ENCODE measurements at regions not wholly inside any gene's neighbourhood (a gene's known extent, or its start where the extent isn't known, plus 50 kb on each side); places are given as distances from the start of the nearest gene placed in this dataset.
A peak's percentile ranks its signal among the peaks of the same experiment; 100 is the strongest.
"Not testable (repeated sequence)": the region's sequence is repeated elsewhere in the genome, so short reads cannot be mapped to it uniquely, and the experiment has no call there.

GRCh38 chr5:18292146-18292545 lies 657.9 kb downstream of the TAF11L14 start:
- Histone ChIP-seq H3K9me2 (replicated peaks; ENCODE audit: insufficient read depth) (no peaks in the 10 kb centered on the region), H3K4me3 (no peak overlapping the region), H3K79me2 (no peaks in the 10 kb centered on the region), H3K9me3 (ENCODE audit: low read depth) (no peaks in the 10 kb centered on the region), H2AFZ (no peak overlapping the region), H3K4me1 (ENCODE audit: insufficient read depth) (no peaks in the 10 kb centered on the region), H3K4me2 (no peak overlapping the region), H3K27ac (no peak overlapping the region), H4K20me1 (ENCODE audit: insufficient read depth, poor library complexity, severe bottlenecking) (no peaks in the 10 kb centered on the region), H3K36me3 (replicated peaks; ENCODE audit: insufficient read depth, low read depth) (no peaks in the 10 kb centered on the region), H3K27me3 (no peaks in the 10 kb centered on the region)
- TF ChIP-seq EZH2phosphoT487 (IDR thresholded peaks at IDR 0.05; ENCODE audit: low read depth, severe bottlenecking, unreplicated experiment) (no peak), EZH2 (IDR thresholded peaks at IDR 0.05; ENCODE audit: borderline replicate concordance) (no peak), CTCF (IDR thresholded peaks at IDR 0.05; ENCODE audit: poor library complexity) (no peak)
- DNase-seq (ENCODE audit: low spot score): no peak
- WGBS (ENCODE audit: low lambda C conversion rate, missing lambda C conversion rate): 94% methylated on average over 3 of the region's 3 CpGs

- H2AFZ ChIP-seq; H3K36me3 ChIP-seq (replicated peaks; ENCODE audit: insufficient read depth, low read depth); H3K4me3 ChIP-seq; DNase-seq (ENCODE audit: low spot score); H3K79me2 ChIP-seq; H3K27me3 ChIP-seq; H4K20me1 ChIP-seq (ENCODE audit: insufficient read depth, poor library complexity, severe bottlenecking); H3K4me1 ChIP-seq (ENCODE audit: insufficient read depth); H3K4me2 ChIP-seq; H3K9me2 ChIP-seq (replicated peaks; ENCODE audit: insufficient read depth); H3K9me3 ChIP-seq (ENCODE audit: low read depth); H3K27ac ChIP-seq: not testable (repeated sequence)
- 93% methylated on average over 3 of the region's 3 CpGs for WGBS (ENCODE audit: low lambda C conversion rate, missing lambda C conversion rate)
Observed at GRCh38 chr5:18295696-18296095, 661.4 kb downstream of the TAF11L14 start.

DNA sequence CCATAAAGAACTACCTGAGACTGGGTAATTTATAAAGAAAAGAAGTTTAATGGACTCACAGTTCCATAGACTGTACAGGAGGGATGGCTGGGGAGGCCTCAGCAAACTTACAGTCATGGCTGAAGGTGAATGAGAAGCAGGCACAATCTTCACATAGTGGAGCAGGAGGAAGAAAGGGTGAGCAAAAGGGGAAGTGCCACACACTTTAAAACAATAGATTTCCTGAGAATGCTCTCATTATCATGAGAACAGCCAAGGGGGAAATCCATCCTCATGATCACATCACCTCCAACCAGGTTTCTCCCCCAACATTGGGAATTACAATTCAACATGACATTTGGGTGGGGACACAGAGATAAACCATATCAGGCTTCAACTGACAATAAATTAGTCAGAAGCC lies 664.9 kb downstream of the TAF11L14 start:
- Histone ChIP-seq H3K27me3 (no peaks in the 10 kb centered on the region), H3K4me1 (ENCODE audit: insufficient read depth) (no peaks in the 10 kb centered on the region), H3K9me3 (ENCODE audit: low read depth) (no peaks in the 10 kb centered on the region), H3K4me3 (no peak overlapping the region), H4K20me1 (ENCODE audit: insufficient read depth, poor library complexity, severe bottlenecking) (no peaks in the 10 kb centered on the region), H3K27ac (no peak overlapping the region), H2AFZ (no peak overlapping the region), H3K79me2 (no peaks in the 10 kb centered on the region), H3K9me2 (replicated peaks; ENCODE audit: insufficient read depth) (no peaks in the 10 kb centered on the region), H3K4me2 (no peak overlapping the region), H3K36me3 (replicated peaks; ENCODE audit: insufficient read depth, low read depth) (no peaks in the 10 kb centered on the region)
- no peak for TF ChIP-seq CTCF (IDR thresholded peaks at IDR 0.05; ENCODE audit: poor library complexity)
- no peak for TF ChIP-seq EZH2 (IDR thresholded peaks at IDR 0.05; ENCODE audit: borderline replicate concordance)
- no peak for TF ChIP-seq EZH2phosphoT487 (IDR thresholded peaks at IDR 0.05; ENCODE audit: low read depth, severe bottlenecking, unreplicated experiment)
- no peak for DNase-seq (ENCODE audit: low spot score)

DNA sequence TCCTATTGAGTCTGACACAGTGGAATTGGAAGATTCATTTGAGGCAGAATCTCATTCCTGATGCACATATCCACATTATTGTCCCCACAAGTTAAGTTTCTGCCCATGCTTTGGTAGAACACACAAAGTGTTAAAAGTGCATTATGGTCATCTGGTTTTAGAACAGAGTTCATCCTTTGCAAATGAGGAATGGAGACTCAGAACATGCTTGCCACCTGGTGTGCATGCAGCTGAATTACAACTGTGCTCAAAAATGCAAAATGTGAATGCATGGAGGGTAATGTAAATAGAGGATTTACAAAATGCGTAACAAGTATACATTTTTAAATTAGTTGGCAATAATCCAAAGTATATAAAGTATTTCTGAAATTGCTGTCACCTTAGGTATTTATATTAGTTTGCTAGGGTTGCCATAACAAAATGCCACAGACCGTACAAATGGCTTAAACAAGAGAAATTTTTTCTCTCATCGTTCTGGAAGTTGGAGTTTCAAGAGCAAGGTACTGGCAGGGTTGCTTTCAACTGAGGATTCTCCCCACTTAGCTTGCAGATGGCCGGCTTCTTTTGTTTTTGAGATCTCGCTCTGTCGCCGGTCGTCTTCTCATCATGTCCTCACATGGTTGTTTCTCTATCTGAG lies 671.1 kb downstream of the TAF11L14 start:
- no peak overlapping the region for H3K4me3 ChIP-seq
- H3K9me2 ChIP-seq (replicated peaks; ENCODE audit: insufficient read depth): no peaks in the 10 kb centered on the region
- no peaks in the 10 kb centered on the region for H3K36me3 ChIP-seq (replicated peaks; ENCODE audit: insufficient read depth, low read depth)
- no peaks in the 10 kb centered on the region for H3K79me2 ChIP-seq
- no peaks in the 10 kb centered on the region for H3K9me3 ChIP-seq (ENCODE audit: low read depth)
- TF ChIP-seq EZH2phosphoT487 (IDR thresholded peaks at IDR 0.05; ENCODE audit: low read depth, severe bottlenecking, unreplicated experiment) (no peak), CTCF (IDR thresholded peaks at IDR 0.05; ENCODE audit: poor library complexity) (peak; percentile 88)
- DNase-seq (ENCODE audit: low spot score): peak; percentile 52
- WGBS (ENCODE audit: low lambda C conversion rate, missing lambda C conversion rate): 71% methylated on average over 8 of the region's 8 CpGs
- H2AFZ ChIP-seq: no peak overlapping the region
- no peaks in the 10 kb centered on the region for H3K27me3 ChIP-seq
- H3K4me2 ChIP-seq: no peak overlapping the region
- H3K4me1 ChIP-seq (ENCODE audit: insufficient read depth): no peaks in the 10 kb centered on the region
- H4K20me1 ChIP-seq (ENCODE audit: insufficient read depth, poor library complexity, severe bottlenecking): no peaks in the 10 kb centered on the region
- no peak overlapping the region for H3K27ac ChIP-seq
